ENCODE measurements at regions not wholly inside any gene's neighbourhood (a gene's known extent, or its start where the extent isn't known, plus 50 kb on each side); places are given as distances from the start of the nearest gene placed in this dataset.
A peak's percentile ranks its signal among the peaks of the same experiment; 100 is the strongest.

- H3K4me3 ChIP-seq (ENCODE audit: low read length): no peak overlapping the region
- DNase-seq (ENCODE audit: low read depth): peak; percentile 1
- TF ChIP-seq CTCF (IDR thresholded peaks at IDR 0.05; ENCODE audit: insufficient read depth, low read depth, low read length, missing control alignments): no peak
Observed at GRCh38 chr6:66396549-66396948, 689.5 kb upstream of the EYS start.

GRCh38 chr6:66396145-66396544 is 689.1 kb upstream of the EYS start:
- no peak for DNase-seq (ENCODE audit: low read depth)
- no peak for TF ChIP-seq CTCF (IDR thresholded peaks at IDR 0.05; ENCODE audit: insufficient read depth, low read depth, low read length, missing control alignments)
- H3K4me3 ChIP-seq (ENCODE audit: low read length): no peak overlapping the region

- no peak for TF ChIP-seq CTCF (IDR thresholded peaks at IDR 0.05; ENCODE audit: insufficient read depth, low read depth, low read length, missing control alignments)
- DNase-seq (ENCODE audit: low read depth): no peak
- H3K4me3 ChIP-seq (ENCODE audit: low read length): no peak overlapping the region
Observed at GRCh38 chr6:66390393-66390792, 683.4 kb upstream of the EYS start.

GRCh38 chr6:66376001-66376400 is 669.0 kb upstream of the EYS start:
- no peak overlapping the region for H3K4me3 ChIP-seq (ENCODE audit: low read length)
- peak; percentile 23 for DNase-seq (ENCODE audit: low read depth)
- TF ChIP-seq CTCF (IDR thresholded peaks at IDR 0.05; ENCODE audit: insufficient read depth, low read depth, low read length, missing control alignments): no peak

GRCh38 chr6:66369407-66369806 is 662.4 kb upstream of the EYS start:
- no peak overlapping the region for H3K4me3 ChIP-seq (ENCODE audit: low read length)
- TF ChIP-seq CTCF (IDR thresholded peaks at IDR 0.05; ENCODE audit: insufficient read depth, low read depth, low read length, missing control alignments): no peak
- DNase-seq (ENCODE audit: low read depth): no peak

- DNase-seq (ENCODE audit: low read depth): no peak
- no peak for TF ChIP-seq CTCF (IDR thresholded peaks at IDR 0.05; ENCODE audit: insufficient read depth, low read depth, low read length, missing control alignments)
- no peak overlapping the region for H3K4me3 ChIP-seq (ENCODE audit: low read length)
Observed at GRCh38 chr6:66362888-66363287, 655.9 kb upstream of the EYS start.

- no peak overlapping the region for H3K4me3 ChIP-seq (ENCODE audit: low read length)
- no peak for TF ChIP-seq CTCF (IDR thresholded peaks at IDR 0.05; ENCODE audit: insufficient read depth, low read depth, low read length, missing control alignments)
Observed at GRCh38 chr6:66361886-66362285, 654.9 kb upstream of the EYS start.

More at GRCh38 chr6:66361886-66362285, 654.9 kb upstream of the EYS start:
- no peak for DNase-seq (ENCODE audit: low read depth)
